ENCODE measurements at regions not wholly inside any gene's neighbourhood (a gene's known extent, or its start where the extent isn't known, plus 50 kb on each side); places are given as distances from the start of the nearest gene placed in this dataset.

DNA sequence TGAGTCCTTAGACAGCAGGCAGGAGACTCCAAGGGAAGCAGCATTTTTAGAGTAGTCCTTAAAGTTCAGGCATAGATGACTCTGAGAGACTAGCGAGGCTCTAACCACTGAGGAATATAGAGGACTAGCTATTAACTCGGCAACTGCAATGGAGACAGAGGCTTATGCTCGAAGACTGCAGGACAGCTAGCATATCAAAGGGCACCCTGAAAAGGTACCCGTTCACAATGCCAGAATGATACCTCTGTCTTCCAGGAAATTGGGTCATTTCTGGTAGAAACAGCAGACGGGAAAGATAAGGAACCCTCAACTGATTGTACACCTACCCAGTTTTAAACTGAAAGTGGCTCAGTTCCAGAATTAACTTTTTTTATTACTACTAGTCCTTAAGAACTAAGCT is 1204.0 kb upstream of the ZEB2 start:
- no peaks in the 10 kb centered on the region for H3K36me3 Mint-ChIP-seq (ENCODE audit: low read depth)
- TF ChIP-seq CTCF (IDR thresholded peaks at IDR 0.05) = no peak
- no peaks in the 10 kb centered on the region for H3K27me3 Mint-ChIP-seq (ENCODE audit: low read depth)
- peaks cover 9% of the 10 kb centered on the region for H3K4me1 Mint-ChIP-seq (ENCODE audit: low read depth)
- no peak for DNase-seq (ENCODE audit: low spot score)
- H3K9me3 Mint-ChIP-seq (ENCODE audit: low read depth) = peaks cover 2% of the 10 kb centered on the region
- H3K27ac Mint-ChIP-seq (ENCODE audit: unreplicated experiment) = no peak overlapping the region
- no peak overlapping the region for H3K4me3 Mint-ChIP-seq (ENCODE audit: unreplicated experiment)

DNA sequence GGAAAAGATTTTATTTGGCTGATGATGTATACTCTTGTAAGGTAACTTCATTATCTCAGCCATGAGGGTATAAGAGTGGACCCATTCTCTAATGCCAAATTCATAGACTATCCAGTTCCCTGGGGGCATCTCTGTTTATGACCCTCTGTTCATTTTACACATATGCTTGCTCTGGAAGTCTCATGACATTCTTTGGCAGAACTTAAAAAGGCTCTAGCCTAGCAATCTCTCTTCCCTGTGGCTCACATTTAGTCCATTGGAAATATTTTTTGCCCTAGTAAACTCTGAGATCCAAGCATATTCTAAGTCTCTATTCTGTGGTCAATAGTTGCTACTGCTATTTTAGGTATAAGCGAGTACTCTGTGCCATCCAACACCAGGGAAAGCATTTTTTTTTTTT is 1201.8 kb upstream of the ZEB2 start:
- no peaks in the 10 kb centered on the region for H3K4me1 Mint-ChIP-seq (ENCODE audit: low read depth)
- H3K27ac Mint-ChIP-seq (ENCODE audit: unreplicated experiment) = no peak overlapping the region
- no peaks in the 10 kb centered on the region for H3K36me3 Mint-ChIP-seq (ENCODE audit: low read depth)
- no peak for DNase-seq (ENCODE audit: low spot score)
- H3K4me3 Mint-ChIP-seq (ENCODE audit: unreplicated experiment) = no peak overlapping the region
- H3K27me3 Mint-ChIP-seq (ENCODE audit: low read depth) = no peaks in the 10 kb centered on the region
- no peak for TF ChIP-seq CTCF (IDR thresholded peaks at IDR 0.05)
- H3K9me3 Mint-ChIP-seq (ENCODE audit: low read depth) = peaks cover 2% of the 10 kb centered on the region

DNA sequence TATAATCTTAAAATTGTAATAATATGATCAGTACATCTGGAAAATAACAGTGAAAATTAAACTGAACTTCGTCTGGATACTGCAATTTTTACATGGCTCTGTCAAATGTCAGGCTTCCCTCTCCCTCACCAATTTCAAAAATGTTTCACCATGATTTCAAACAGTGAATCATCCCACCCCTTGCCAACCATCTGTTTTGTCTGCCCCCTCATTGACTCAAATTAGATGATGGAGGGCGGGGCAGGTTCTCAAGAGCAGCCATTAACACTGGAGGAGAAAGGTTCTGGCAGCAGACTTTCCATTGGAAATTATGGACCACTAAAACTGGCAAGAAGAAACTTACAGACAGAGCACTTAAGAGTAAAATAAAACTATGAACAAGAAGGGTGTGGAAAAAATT is 1195.7 kb upstream of the ZEB2 start:
- no peak for DNase-seq (ENCODE audit: low spot score)
- TF ChIP-seq CTCF (IDR thresholded peaks at IDR 0.05) = no peak
- peaks cover 14% of the 10 kb centered on the region for H3K9me3 Mint-ChIP-seq (ENCODE audit: low read depth)
- no peak overlapping the region for H3K4me3 Mint-ChIP-seq (ENCODE audit: unreplicated experiment)
- H3K36me3 Mint-ChIP-seq (ENCODE audit: low read depth) = peaks cover 2% of the 10 kb centered on the region
- no peaks in the 10 kb centered on the region for H3K4me1 Mint-ChIP-seq (ENCODE audit: low read depth)
- no peak overlapping the region for H3K27ac Mint-ChIP-seq (ENCODE audit: unreplicated experiment)
- no peaks in the 10 kb centered on the region for H3K27me3 Mint-ChIP-seq (ENCODE audit: low read depth)

GRCh38 chr2:145710303-145710702 is 1190.4 kb upstream of the ZEB2 start:
- no peak for TF ChIP-seq CTCF (IDR thresholded peaks at IDR 0.05)
- no peaks in the 10 kb centered on the region for H3K4me1 Mint-ChIP-seq (ENCODE audit: low read depth)

GRCh38 chr2:145702305-145702704 is 1182.4 kb upstream of the ZEB2 start:
- Mint-ChIP-seq H3K27ac (ENCODE audit: unreplicated experiment) (no peak overlapping the region), H3K4me1 (ENCODE audit: low read depth) (no peaks in the 10 kb centered on the region), H3K36me3 (ENCODE audit: low read depth) (peaks cover 2% of the 10 kb centered on the region), H3K9me3 (ENCODE audit: low read depth) (peaks cover 21% of the 10 kb centered on the region), H3K27me3 (ENCODE audit: low read depth) (no peaks in the 10 kb centered on the region), H3K4me3 (ENCODE audit: unreplicated experiment) (no peak overlapping the region)
- no peak for TF ChIP-seq CTCF (IDR thresholded peaks at IDR 0.05)
- no peak for DNase-seq (ENCODE audit: low spot score)

More at GRCh38 chr2:145710303-145710702, 1190.4 kb upstream of the ZEB2 start:
- Mint-ChIP-seq H3K9me3 (ENCODE audit: low read depth) (peaks cover 33% of the 10 kb centered on the region), H3K27me3 (ENCODE audit: low read depth) (no peaks in the 10 kb centered on the region), H3K27ac (ENCODE audit: unreplicated experiment) (no peak overlapping the region), H3K4me3 (ENCODE audit: unreplicated experiment) (no peak overlapping the region), H3K36me3 (ENCODE audit: low read depth) (peaks cover 10% of the 10 kb centered on the region)
- DNase-seq (ENCODE audit: low spot score) = no peak
